Gastrocnemius medialis (tissue), 4 donors: ENCODE measurements at regions not wholly inside any gene's neighbourhood (a gene's known extent, or its start where the extent isn't known, plus 50 kb on each side); places are given as distances from the start of the nearest gene placed in this dataset.

Experiments
- POLR2A ChIP-seq, 2 donors: fragments of 450-650 bp; IDR thresholded peaks; one replicate each; pipeline ENCODE4 v1.6.1; 2017; ENCODE audit warnings: antibody characterized with exemption in 2 of 2, mild to moderate bottlenecking in 2 of 2, moderate library complexity in 2 of 2
- TF ChIP-seq, protein P1 (sequence below), 5 experiments: fragments of 450-650 bp in 3 of 5; fragments of 200-600 bp in 2 of 5; sonication (generic) in 2 of 5; IDR thresholded peaks in 4 of 5; conservative IDR thresholded peaks in 1 of 5; 1 replicate in 4 of 5; 2 replicates in 1 of 5; pipeline ENCODE4 v1.5.1; 2016 to 2019; ENCODE audit warnings: antibody characterized with exemption in 5 of 5, mild to moderate bottlenecking in 3 of 5, moderate library complexity in 3 of 5

DNA sequence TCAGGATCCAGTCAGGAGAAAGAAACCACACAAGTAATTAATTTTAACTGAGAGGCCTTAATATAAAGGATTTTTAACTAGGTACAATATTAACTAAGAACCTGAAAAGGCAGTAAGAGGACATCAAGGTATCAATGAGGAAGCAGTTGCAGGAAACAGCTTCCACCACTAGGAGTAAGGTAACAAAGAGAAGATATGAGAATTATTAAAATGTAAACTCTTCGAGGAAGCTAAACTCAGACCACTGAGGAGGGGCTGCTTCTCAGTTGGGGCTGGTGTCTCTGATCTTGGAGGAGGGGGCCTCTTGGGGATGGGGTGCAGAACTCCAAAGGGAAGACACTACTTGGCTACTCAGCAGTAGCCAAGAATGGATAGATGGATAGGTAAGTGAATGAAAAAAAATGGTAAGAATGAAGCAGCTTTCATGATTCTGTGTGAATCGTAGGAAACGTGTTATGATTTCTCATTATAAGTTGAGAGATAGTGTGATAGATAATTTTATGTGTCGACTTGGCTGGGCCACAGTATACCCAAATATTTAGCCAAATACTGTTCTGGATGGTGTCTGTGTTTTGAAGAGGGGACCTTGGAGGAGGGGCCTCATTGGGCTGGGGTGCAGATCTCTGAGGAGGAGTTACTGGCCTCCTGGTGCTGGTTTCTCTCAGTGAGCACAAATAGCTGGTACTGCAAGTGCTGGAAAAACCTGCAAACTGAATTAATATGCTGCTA is 547.7 kb upstream of the LRRTM1 start:
- TF ChIP-seq, protein P1, sequence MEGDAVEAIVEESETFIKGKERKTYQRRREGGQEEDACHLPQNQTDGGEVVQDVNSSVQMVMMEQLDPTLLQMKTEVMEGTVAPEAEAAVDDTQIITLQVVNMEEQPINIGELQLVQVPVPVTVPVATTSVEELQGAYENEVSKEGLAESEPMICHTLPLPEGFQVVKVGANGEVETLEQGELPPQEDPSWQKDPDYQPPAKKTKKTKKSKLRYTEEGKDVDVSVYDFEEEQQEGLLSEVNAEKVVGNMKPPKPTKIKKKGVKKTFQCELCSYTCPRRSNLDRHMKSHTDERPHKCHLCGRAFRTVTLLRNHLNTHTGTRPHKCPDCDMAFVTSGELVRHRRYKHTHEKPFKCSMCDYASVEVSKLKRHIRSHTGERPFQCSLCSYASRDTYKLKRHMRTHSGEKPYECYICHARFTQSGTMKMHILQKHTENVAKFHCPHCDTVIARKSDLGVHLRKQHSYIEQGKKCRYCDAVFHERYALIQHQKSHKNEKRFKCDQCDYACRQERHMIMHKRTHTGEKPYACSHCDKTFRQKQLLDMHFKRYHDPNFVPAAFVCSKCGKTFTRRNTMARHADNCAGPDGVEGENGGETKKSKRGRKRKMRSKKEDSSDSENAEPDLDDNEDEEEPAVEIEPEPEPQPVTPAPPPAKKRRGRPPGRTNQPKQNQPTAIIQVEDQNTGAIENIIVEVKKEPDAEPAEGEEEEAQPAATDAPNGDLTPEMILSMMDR (IDR thresholded peaks at IDR 0.05 in 4 of 5, conservative IDR thresholded peaks at IDR 0.05 in 1 of 5): no peak
- no peak for TF ChIP-seq POLR2A (IDR thresholded peaks at IDR 0.05)
